Right cardiac atrium (tissue), 5 donors: ENCODE measurements at regions not wholly inside any gene's neighbourhood (a gene's known extent, or its start where the extent isn't known, plus 50 kb on each side); places are given as distances from the start of the nearest gene placed in this dataset.
"Not testable (repeated sequence)": the region's sequence is repeated elsewhere in the genome, so short reads cannot be mapped to it uniquely, and the experiment has no call there.

Experiments
- ATAC-seq, 2 donors: fragments of 200-7000 bp; cut with Tn5 transposase; one replicate each; pipeline versions ENCODE4 v1.8.0 to v1.9.1; 2020; ENCODE audit warnings: moderate library complexity in 2 of 2, mild to moderate bottlenecking in 1 of 2
- DNase-seq, 3 donors: peaks; one replicate each; pipeline ENCODE4 v3.0.0-alpha.2; 2020
- H3K27ac ChIP-seq: one replicate; pipeline ENCODE4 v1.5.1; 2013; ENCODE audit warnings: mild to moderate bottlenecking, low read length, control low read depth, moderate library complexity
- H3K27me3 ChIP-seq: one replicate; pipeline ENCODE4 v1.6.1; 2013; ENCODE audit not compliant: control insufficient read depth, insufficient read depth
- H3K4me1 ChIP-seq: one replicate; pipeline ENCODE4 v1.6.1; 2013; ENCODE audit warnings: low read length; ENCODE audit not compliant: control insufficient read depth, insufficient read depth
- H3K4me3 ChIP-seq: one replicate; pipeline ENCODE4 v1.5.1; 2013; ENCODE audit warnings: low read length, control low read depth
- H3K9me3 ChIP-seq: one replicate; pipeline ENCODE4 v1.6.1; 2013; ENCODE audit warnings: low read length; ENCODE audit not compliant: control insufficient read depth
- WGBS: extraction: QIAGEN DNeasy Blood & Tissue Kit; methylation state at CpG from one replicate; pipeline ENCODE4 v1.1.7; 2013; 5-methylcytosine and 5-hydroxymethylcytosine counted together
- intact Hi-C, 4 donors: fragments of 100-400 bp; cut with DNase I; formaldehyde crosslinking; loops; one replicate each; pipeline versions ENCODE4 v1.11.0 to v1.14.0; 2022 to 2023
- donor health status: healthy with polysubstance abuse.
- donor health status: DM: no; HTN: yes; CAD: no.
- donor health status: DM: no; HTN: no; CAD: no.
- donor health status: DM: no; HTN: yes; CAD: no; lungs with severe emphysema.
- donor health status: DM: yes; HTN: yes; CAD: no.

DNA sequence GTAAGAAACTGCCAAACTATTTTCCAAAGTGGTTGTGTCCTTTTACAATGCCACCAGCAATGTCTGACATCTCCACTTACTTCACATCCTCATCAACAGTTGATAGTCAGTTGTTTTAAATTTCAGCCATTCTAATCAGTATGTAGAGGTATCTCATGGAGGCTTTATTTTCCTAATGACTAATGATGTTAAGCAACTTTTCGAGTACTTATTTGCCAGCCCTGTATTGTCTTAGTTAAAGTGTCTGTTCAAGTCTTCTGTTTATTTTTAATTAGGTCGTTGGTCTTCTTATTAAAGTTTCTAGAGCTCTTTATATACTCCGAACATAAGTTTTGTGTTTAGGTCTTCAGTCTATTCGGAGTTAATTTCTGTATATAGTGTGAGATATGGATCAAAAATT lies 54.9 kb upstream of the NBPF12 start:
- ATAC-seq, H3K27me3 ChIP-seq, DNase-seq, intact Hi-C loops, H3K27ac ChIP-seq, H3K9me3 ChIP-seq, H3K4me1 ChIP-seq, H3K4me3 ChIP-seq: not testable (repeated sequence)
- 82% methylated on average over 4 of the region's 4 CpGs for WGBS

DNA sequence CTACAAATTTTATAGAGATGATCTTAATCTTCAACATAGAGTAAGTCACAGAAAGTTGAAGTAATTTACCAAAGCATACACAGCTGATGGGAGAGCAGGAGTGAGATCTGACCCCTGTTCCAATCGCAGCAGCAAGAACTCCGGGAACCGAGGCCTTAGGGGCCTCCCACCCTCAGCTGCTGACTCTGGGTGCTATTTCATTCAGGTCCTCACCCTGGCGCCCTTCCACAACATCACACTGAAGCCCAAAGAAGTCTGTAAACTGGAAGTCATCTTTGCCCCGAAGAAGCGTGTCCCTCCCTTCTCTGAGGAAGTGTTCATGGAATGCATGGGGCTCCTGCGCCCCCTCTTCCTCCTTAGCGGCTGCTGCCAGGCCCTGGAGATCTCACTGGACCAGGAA lies 57.0 kb upstream of the NBPF12 start:
- H3K9me3 ChIP-seq, ATAC-seq, intact Hi-C loops, H3K4me1 ChIP-seq, H3K4me3 ChIP-seq, H3K27ac ChIP-seq, H3K27me3 ChIP-seq: not testable (repeated sequence)
- DNase-seq, result peak in 1 of 3 donors; percentile 14
- 81% methylated on average over 6 of the region's 8 CpGs for WGBS

- intact Hi-C loops, H3K27ac ChIP-seq, H3K4me3 ChIP-seq, ATAC-seq, DNase-seq, H3K27me3 ChIP-seq, H3K4me1 ChIP-seq, H3K9me3 ChIP-seq: not testable (repeated sequence)
- 67% methylated on average over 3 of the region's 3 CpGs for WGBS
Measured at GRCh38 chr1:146863799-146864319, 74.3 kb upstream of the NBPF12 start.

GRCh38 chr1:146853147-146853546 lies 85.0 kb upstream of the NBPF12 start:
- DNase-seq, result peak in 1 of 3 donors; percentile 32
- H3K27me3 ChIP-seq, intact Hi-C loops, ATAC-seq, H3K4me1 ChIP-seq, H3K9me3 ChIP-seq, H3K27ac ChIP-seq, H3K4me3 ChIP-seq: not testable (repeated sequence)
- WGBS, result 53% methylated on average over 8 of the region's 9 CpGs

GRCh38 chr1:146850352-146850889 lies 87.7 kb upstream of the NBPF12 start:
- whole genome bisulfite sequencing, result 43% methylated on average over 6 of the region's 6 CpGs
- intact Hi-C loops, result not testable (repeated sequence)

DNA sequence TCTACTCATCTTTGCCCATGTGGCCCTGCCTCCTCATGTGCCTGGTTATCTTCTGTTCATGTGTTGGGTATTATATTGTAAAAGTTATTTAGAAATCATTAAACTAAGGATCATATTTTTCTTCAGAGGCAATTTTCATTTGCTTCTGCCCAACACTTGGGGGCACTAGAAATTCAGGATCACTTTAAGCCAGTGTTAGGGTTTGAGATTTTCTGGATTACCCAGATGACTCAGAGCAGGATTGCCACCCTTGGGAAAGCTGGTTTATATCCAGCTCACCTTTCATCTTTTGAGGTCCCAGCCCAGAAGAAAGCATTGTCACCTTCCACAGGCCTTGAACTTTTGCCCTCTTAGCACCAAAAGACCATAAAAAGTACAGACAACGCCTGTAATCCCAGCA lies 99.4 kb upstream of the NBPF12 start:
- H3K27ac ChIP-seq, H3K27me3 ChIP-seq, H3K9me3 ChIP-seq, DNase-seq, ATAC-seq, intact Hi-C loops, H3K4me3 ChIP-seq, H3K4me1 ChIP-seq: not testable (repeated sequence)
- no CpG with 5 or more reads among the region's 1 CpG for WGBS

More at GRCh38 chr1:146850352-146850889, 87.7 kb upstream of the NBPF12 start:
- DNase-seq, H3K9me3 ChIP-seq, H3K4me3 ChIP-seq, ATAC-seq, H3K27ac ChIP-seq, H3K4me1 ChIP-seq, H3K27me3 ChIP-seq: not testable (repeated sequence)

DNA sequence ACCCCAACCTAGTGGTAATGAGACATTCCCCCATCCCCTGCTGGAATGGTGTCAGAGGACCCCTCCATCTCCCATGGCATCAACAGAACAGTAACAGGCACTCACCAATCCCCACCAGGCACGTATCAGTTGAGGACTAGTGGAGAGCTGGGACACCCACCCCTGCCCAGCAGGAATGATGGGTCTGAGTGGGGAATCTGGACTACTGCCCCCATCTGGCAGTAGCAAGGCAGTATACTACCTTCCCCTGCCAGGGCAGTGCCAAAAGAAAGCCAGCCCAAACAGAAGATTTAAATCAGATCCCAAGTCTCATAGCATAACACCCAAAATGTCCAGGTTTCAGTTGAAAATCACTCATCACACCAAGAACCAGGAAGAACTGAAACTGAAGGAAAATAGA lies 111.2 kb upstream of the NBPF12 start:
- H3K27ac ChIP-seq, H3K4me1 ChIP-seq, H3K4me3 ChIP-seq, DNase-seq, ATAC-seq, H3K27me3 ChIP-seq, intact Hi-C loops, H3K9me3 ChIP-seq: not testable (repeated sequence)
- WGBS, result no CpG with 5 or more reads among the region's 1 CpG

DNA sequence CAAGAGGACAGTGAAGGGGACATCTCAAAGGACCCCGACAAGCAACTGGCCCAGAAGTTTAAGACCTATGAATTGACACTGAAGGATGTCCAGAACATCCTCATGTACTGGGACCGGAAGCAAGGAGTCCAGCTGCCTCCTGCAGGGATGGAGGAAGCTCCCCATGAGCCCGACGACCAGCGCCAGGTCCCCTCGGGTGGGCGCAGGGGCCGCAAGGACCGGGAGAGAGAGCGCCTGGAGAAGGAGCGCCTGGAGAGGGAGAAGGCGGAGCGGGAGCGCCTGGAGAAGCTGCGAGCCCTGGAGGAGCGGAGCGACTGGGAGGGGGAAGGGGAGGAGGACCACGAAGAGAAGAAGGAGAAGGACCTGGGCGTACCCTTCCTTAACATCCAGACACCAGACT lies 143.9 kb upstream of the NBPF12 start:
- H3K9me3 ChIP-seq, H3K27ac ChIP-seq, H3K4me1 ChIP-seq, H3K4me3 ChIP-seq, intact Hi-C loops, ATAC-seq, DNase-seq, H3K27me3 ChIP-seq: not testable (repeated sequence)
- 94% methylated on average over 19 of the region's 19 CpGs for WGBS

GRCh38 chr1:146792725-146793124 lies 145.4 kb upstream of the NBPF12 start:
- DNase-seq, H3K4me1 ChIP-seq, intact Hi-C loops, ATAC-seq, H3K27me3 ChIP-seq, H3K4me3 ChIP-seq, H3K9me3 ChIP-seq, H3K27ac ChIP-seq: not testable (repeated sequence)
- 63% methylated on average over 5 of the region's 5 CpGs for WGBS

- 76% methylated on average over 1 of the region's 3 CpGs for WGBS
- H3K4me1 ChIP-seq, H3K4me3 ChIP-seq, ATAC-seq, H3K27ac ChIP-seq, H3K27me3 ChIP-seq, DNase-seq, intact Hi-C loops, H3K9me3 ChIP-seq: not testable (repeated sequence)
Measured at GRCh38 chr1:146784212-146784940, 153.7 kb upstream of the NBPF12 start.

GRCh38 chr1:146781235-146781634 lies 156.9 kb upstream of the NBPF12 start:
- H3K4me3 ChIP-seq, H3K9me3 ChIP-seq, intact Hi-C loops, H3K27me3 ChIP-seq, H3K27ac ChIP-seq, ATAC-seq, DNase-seq, H3K4me1 ChIP-seq: not testable (repeated sequence)
- 76% methylated on average over 7 of the region's 7 CpGs for WGBS
